GM23338 (cell line): ENCODE measurements at regions not wholly inside any gene's neighbourhood (a gene's known extent, or its start where the extent isn't known, plus 50 kb on each side); places are given as distances from the start of the nearest gene placed in this dataset.

Source experiments
- ATAC-seq: fragments of 200-7000 bp; cut with Tn5 transposase; 3 replicates; pipeline ENCODE4 v1.9.1; 2020
- DNase-seq: peaks from one replicate; pipeline ENCODE4 v3.0.0-alpha.2; 2015; ENCODE audit warnings: low spot score
- H2AFZ ChIP-seq: fragments of 200-600 bp; sonication (generic); 2 replicates; pipeline ENCODE4 v1.8.0; 2016; ENCODE audit warnings: antibody characterized with exemption, mild to moderate bottlenecking, moderate library complexity
- H3F3A ChIP-seq: fragments of 200-600 bp; sonication (generic); replicated peaks from 2 replicates; pipeline ENCODE4 v1.8.0; 2017; ENCODE audit warnings: antibody characterized with exemption, mixed run types, low read depth
- H3K27ac ChIP-seq: fragments of 200-600 bp; sonication (generic); 2 replicates; pipeline ENCODE4 v1.6.1; 2016; ENCODE audit warnings: low read depth
- H3K27me3 ChIP-seq: fragments of 200-600 bp; sonication (generic); 2 replicates; pipeline ENCODE4 v1.8.0; 2016; ENCODE audit warnings: mild to moderate bottlenecking, mixed run types, moderate library complexity; ENCODE audit not compliant: insufficient read depth
- H3K36me3 ChIP-seq: fragments of 200-600 bp; sonication (generic); 2 replicates; pipeline ENCODE4 v1.8.0; 2016; ENCODE audit warnings: mild to moderate bottlenecking; ENCODE audit not compliant: insufficient read depth
- H3K4me1 ChIP-seq: fragments of 200-600 bp; sonication (generic); 2 replicates; pipeline ENCODE4 v1.8.0; 2016; ENCODE audit warnings: mild to moderate bottlenecking, moderate library complexity; ENCODE audit not compliant: insufficient read depth
- H3K4me2 ChIP-seq: fragments of 200-600 bp; sonication (generic); 2 replicates; pipeline ENCODE4 v1.7.1; 2017; ENCODE audit warnings: mixed run types
- H3K4me3 ChIP-seq: fragments of 200-600 bp; sonication (generic); 2 replicates; pipeline ENCODE4 v1.6.1; 2016; ENCODE audit warnings: mixed run types
- H3K79me2 ChIP-seq: fragments of 200-600 bp; sonication (generic); replicated peaks from 2 replicates; pipeline ENCODE4 v1.8.0; 2017; ENCODE audit warnings: mild to moderate bottlenecking; ENCODE audit not compliant: insufficient read depth
- H3K9me2 ChIP-seq: fragments of 200-600 bp; sonication (generic); 2 replicates; pipeline ENCODE4 v1.8.0; 2017; ENCODE audit not compliant: insufficient read depth
- H4K20me1 ChIP-seq: fragments of 200-600 bp; sonication (generic); replicated peaks from 2 replicates; pipeline ENCODE4 v1.8.0; 2017; ENCODE audit warnings: mild to moderate bottlenecking; ENCODE audit not compliant: insufficient read depth
- H3K27ac Mint-ChIP-seq: 2 replicates; pipeline ENCODE4 v1.8.0; 2020; ENCODE audit warnings: inconsistent platforms, mild to moderate bottlenecking, moderate library complexity, mixed read lengths
- H3K27me3 Mint-ChIP-seq: 3 replicates; pipeline ENCODE4 v1.8.0; 2022; ENCODE audit warnings: low read depth, mild to moderate bottlenecking, moderate library complexity, mixed read lengths, inconsistent platforms; ENCODE audit not compliant: insufficient read depth, poor library complexity
- H3K36me3 Mint-ChIP-seq: 3 replicates; pipeline ENCODE4 v1.8.0; 2021; ENCODE audit warnings: low read depth, mild to moderate bottlenecking, inconsistent platforms, moderate library complexity, mixed read lengths
- H3K4me1 Mint-ChIP-seq: 3 replicates; pipeline ENCODE4 v1.8.0; 2020; ENCODE audit warnings: mild to moderate bottlenecking, inconsistent platforms, mixed read lengths
- H3K4me3 Mint-ChIP-seq: 3 replicates; pipeline ENCODE4 v1.8.0; 2021; ENCODE audit warnings: moderate library complexity, mild to moderate bottlenecking, inconsistent platforms, mixed read lengths
- H3K9me3 Mint-ChIP-seq: 3 replicates; pipeline ENCODE4 v1.8.0; 2020; ENCODE audit warnings: moderate library complexity, mild to moderate bottlenecking, inconsistent platforms, mixed read lengths
- EZH2 ChIP-seq: fragments of 200-600 bp; sonication (generic); IDR thresholded peaks from one replicate; pipeline ENCODE4 v1.8.0; 2017; ENCODE audit warnings: antibody characterized with exemption, mild to moderate bottlenecking, low read depth; ENCODE audit not compliant: unreplicated experiment
- JUNB ChIP-seq: IDR thresholded peaks from one replicate; pipeline ENCODE4 v1.6.1; 2016; ENCODE audit warnings: antibody characterized with exemption; ENCODE audit not compliant: unreplicated experiment
- POLR2AphosphoS5 ChIP-seq: IDR thresholded peaks from 2 replicates; pipeline ENCODE4 v1.6.1; 2016; ENCODE audit warnings: antibody characterized with exemption, low read depth
- STAT1 ChIP-seq: IDR thresholded peaks from one replicate; pipeline ENCODE4 v1.6.1; 2016; ENCODE audit warnings: antibody characterized with exemption; ENCODE audit not compliant: unreplicated experiment
- ZNF114 ChIP-seq: fragments of 250-450 bp; sonication (Bioruptor Pico); IDR thresholded peaks from 2 replicates; pipeline ENCODE4 v1.5.0; 2020; ENCODE audit warnings: mild to moderate bottlenecking, moderate library complexity
- TF ChIP-seq, protein P1 (sequence below): fragments of 250-450 bp; sonication (Bioruptor Pico); IDR thresholded peaks from 2 replicates; pipeline ENCODE4 v1.5.0; 2020; ENCODE audit warnings: mild to moderate bottlenecking, moderate library complexity
- TF ChIP-seq, protein P2 (sequence below): IDR thresholded peaks from one replicate; pipeline ENCODE4 v1.6.1; 2018; ENCODE audit warnings: antibody characterized with exemption; ENCODE audit not compliant: unreplicated experiment

DNA sequence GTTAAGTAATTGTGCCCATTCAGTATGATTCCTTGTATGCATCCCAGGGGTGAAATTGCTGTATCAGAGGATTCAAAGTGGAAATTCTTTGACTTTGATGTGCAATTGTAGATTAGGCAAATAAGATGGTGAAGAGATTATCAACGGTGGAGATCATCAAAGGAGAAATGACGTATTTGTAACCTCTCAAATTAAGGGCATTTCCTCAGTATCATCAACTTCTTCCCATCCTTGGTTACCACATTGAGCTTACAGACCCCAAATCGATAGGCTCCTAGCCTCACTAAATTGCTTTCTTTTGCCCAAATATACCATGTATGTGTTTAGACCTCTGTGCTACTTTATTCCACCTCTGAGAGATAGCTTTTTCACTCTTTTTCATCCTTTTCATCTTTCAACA lies 213.1 kb upstream of the ZFP64 start:
- no peak overlapping the region for H3K27ac Mint-ChIP-seq
- H3K36me3 ChIP-seq, result no peaks in the 10 kb centered on the region

More for the DNA sequence above, 213.1 kb upstream of the ZFP64 start:
- Histone ChIP-seq H3K4me1 (no peaks in the 10 kb centered on the region), H3K27me3 (no peaks in the 10 kb centered on the region), H3K79me2 (no peaks in the 10 kb centered on the region), H2AFZ (no peak overlapping the region), H3K4me3 (no peak overlapping the region), H4K20me1 (no peaks in the 10 kb centered on the region), H3K9me2 (peaks cover 10% of the 10 kb centered on the region; the same call in 1 of the 2 replicates), H3K4me2 (no peak overlapping the region), H3K27ac (no peak overlapping the region), H3F3A (no peaks in the 10 kb centered on the region)
- Mint-ChIP-seq H3K9me3 (no peaks in the 10 kb centered on the region), H3K36me3 (no peaks in the 10 kb centered on the region), H3K4me1 (no peaks in the 10 kb centered on the region), H3K27me3 (no peaks in the 10 kb centered on the region), H3K4me3 (no peak overlapping the region)
- no peak for DNase-seq
- ATAC-seq, result no peak
- TF ChIP-seq, protein P1, sequence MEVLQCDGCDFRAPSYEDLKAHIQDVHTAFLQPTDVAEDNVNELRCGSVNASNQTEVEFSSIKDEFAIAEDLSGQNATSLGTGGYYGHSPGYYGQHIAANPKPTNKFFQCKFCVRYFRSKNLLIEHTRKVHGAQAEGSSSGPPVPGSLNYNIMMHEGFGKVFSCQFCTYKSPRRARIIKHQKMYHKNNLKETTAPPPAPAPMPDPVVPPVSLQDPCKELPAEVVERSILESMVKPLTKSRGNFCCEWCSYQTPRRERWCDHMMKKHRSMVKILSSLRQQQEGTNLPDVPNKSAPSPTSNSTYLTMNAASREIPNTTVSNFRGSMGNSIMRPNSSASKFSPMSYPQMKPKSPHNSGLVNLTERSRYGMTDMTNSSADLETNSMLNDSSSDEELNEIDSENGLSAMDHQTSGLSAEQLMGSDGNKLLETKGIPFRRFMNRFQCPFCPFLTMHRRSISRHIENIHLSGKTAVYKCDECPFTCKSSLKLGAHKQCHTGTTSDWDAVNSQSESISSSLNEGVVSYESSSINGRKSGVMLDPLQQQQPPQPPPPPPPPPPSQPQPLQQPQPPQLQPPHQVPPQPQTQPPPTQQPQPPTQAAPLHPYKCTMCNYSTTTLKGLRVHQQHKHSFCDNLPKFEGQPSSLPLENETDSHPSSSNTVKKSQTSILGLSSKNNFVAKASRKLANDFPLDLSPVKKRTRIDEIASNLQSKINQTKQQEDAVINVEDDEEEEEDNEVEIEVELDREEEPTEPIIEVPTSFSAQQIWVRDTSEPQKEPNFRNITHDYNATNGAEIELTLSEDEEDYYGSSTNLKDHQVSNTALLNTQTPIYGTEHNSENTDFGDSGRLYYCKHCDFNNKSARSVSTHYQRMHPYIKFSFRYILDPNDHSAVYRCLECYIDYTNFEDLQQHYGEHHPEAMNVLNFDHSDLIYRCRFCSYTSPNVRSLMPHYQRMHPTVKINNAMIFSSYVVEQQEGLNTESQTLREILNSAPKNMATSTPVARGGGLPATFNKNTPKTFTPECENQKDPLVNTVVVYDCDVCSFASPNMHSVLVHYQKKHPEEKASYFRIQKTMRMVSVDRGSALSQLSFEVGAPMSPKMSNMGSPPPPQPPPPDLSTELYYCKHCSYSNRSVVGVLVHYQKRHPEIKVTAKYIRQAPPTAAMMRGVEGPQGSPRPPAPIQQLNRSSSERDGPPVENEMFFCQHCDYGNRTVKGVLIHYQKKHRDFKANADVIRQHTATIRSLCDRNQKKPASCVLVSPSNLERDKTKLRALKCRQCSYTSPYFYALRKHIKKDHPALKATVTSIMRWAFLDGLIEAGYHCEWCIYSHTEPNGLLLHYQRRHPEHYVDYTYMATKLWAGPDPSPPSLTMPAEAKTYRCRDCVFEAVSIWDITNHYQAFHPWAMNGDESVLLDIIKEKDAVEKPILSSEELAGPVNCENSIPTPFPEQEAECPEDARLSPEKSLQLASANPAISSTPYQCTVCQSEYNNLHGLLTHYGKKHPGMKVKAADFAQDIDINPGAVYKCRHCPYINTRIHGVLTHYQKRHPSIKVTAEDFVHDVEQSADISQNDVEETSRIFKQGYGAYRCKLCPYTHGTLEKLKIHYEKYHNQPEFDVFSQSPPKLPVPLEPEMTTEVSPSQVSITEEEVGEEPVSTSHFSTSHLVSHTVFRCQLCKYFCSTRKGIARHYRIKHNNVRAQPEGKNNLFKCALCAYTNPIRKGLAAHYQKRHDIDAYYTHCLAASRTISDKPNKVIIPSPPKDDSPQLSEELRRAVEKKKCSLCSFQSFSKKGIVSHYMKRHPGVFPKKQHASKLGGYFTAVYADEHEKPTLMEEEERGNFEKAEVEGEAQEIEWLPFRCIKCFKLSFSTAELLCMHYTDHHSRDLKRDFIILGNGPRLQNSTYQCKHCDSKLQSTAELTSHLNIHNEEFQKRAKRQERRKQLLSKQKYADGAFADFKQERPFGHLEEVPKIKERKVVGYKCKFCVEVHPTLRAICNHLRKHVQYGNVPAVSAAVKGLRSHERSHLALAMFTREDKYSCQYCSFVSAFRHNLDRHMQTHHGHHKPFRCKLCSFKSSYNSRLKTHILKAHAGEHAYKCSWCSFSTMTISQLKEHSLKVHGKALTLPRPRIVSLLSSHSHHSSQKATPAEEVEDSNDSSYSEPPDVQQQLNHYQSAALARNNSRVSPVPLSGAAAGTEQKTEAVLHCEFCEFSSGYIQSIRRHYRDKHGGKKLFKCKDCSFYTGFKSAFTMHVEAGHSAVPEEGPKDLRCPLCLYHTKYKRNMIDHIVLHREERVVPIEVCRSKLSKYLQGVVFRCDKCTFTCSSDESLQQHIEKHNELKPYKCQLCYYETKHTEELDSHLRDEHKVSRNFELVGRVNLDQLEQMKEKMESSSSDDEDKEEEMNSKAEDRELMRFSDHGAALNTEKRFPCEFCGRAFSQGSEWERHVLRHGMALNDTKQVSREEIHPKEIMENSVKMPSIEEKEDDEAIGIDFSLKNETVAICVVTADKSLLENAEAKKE (CRISPR knock-in tag), result no peak
- TF ChIP-seq POLR2AphosphoS5, result no peak
- no peak for TF ChIP-seq JUNB
- no peak for TF ChIP-seq EZH2
- TF ChIP-seq, protein P2, sequence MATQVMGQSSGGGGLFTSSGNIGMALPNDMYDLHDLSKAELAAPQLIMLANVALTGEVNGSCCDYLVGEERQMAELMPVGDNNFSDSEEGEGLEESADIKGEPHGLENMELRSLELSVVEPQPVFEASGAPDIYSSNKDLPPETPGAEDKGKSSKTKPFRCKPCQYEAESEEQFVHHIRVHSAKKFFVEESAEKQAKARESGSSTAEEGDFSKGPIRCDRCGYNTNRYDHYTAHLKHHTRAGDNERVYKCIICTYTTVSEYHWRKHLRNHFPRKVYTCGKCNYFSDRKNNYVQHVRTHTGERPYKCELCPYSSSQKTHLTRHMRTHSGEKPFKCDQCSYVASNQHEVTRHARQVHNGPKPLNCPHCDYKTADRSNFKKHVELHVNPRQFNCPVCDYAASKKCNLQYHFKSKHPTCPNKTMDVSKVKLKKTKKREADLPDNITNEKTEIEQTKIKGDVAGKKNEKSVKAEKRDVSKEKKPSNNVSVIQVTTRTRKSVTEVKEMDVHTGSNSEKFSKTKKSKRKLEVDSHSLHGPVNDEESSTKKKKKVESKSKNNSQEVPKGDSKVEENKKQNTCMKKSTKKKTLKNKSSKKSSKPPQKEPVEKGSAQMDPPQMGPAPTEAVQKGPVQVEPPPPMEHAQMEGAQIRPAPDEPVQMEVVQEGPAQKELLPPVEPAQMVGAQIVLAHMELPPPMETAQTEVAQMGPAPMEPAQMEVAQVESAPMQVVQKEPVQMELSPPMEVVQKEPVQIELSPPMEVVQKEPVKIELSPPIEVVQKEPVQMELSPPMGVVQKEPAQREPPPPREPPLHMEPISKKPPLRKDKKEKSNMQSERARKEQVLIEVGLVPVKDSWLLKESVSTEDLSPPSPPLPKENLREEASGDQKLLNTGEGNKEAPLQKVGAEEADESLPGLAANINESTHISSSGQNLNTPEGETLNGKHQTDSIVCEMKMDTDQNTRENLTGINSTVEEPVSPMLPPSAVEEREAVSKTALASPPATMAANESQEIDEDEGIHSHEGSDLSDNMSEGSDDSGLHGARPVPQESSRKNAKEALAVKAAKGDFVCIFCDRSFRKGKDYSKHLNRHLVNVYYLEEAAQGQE, result no peak
- TF ChIP-seq ZNF114, result no peak
- TF ChIP-seq STAT1, result no peak
